Bronchial epithelial cell (primary cell): ENCODE measurements at regions not wholly inside any gene's neighbourhood (a gene's known extent, or its start where the extent isn't known, plus 50 kb on each side); places are given as distances from the start of the nearest gene placed in this dataset.
"Not testable (repeated sequence)": the region's sequence is repeated elsewhere in the genome, so short reads cannot be mapped to it uniquely, and the experiment has no call there.

ENCODE experiments used
- DNase-seq: peaks from one replicate; pipeline ENCODE4 v3.0.0-alpha.2; 2010; ENCODE audit warnings: low read depth
- FAIRE-seq: peaks from 2 replicates; lab custom pipeline; 2011; peaks lifted over from hg19 to GRCh38; lab: Jason Lieb, UNC
- H3K27me3 ChIP-seq: 2 replicates; pipeline ENCODE4 v1.5.1; 2011; ENCODE audit warnings: low read length; ENCODE audit not compliant: control insufficient read depth, insufficient read depth
- H3K36me3 ChIP-seq: 2 replicates; pipeline ENCODE4 v1.5.1; 2011; ENCODE audit warnings: low read length; ENCODE audit not compliant: control insufficient read depth, insufficient read depth
- H3K4me3 ChIP-seq: 2 replicates; pipeline ENCODE4 v1.5.1; 2011; ENCODE audit warnings: mild to moderate bottlenecking, low read depth, low read length, control low read depth
- TF ChIP-seq, protein P1 (sequence below): IDR thresholded peaks from 2 replicates; pipeline ENCODE4 v1.5.1; 2011; ENCODE audit warnings: mild to moderate bottlenecking, moderate library complexity, low read length, control low read depth, inconsistent platforms; ENCODE audit not compliant: insufficient read depth, severe bottlenecking

DNA sequence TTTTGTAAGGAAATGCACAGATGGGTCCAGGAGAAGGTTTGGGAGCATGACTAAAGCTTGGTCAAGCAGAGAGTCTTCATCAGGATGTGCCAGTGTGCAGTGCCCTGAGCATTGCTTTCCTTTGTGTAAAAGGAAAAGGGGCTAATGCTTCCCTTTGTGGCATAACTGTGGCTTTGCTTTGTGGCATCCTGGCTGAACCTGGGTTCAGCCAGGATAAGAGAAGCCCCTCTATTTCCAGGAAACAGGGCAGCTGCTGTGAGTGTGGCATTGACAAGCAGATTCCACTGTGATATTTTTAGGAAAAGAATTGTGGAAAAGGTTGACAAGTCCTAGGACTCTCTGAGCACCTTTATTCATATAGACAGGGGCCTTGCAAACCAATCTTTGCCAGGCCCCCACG, 193.4 kb upstream of the CXCL12 start:
- H3K4me3 ChIP-seq: no peak overlapping the region
- no peaks in the 10 kb centered on the region for H3K36me3 ChIP-seq
- TF ChIP-seq, protein P1, sequence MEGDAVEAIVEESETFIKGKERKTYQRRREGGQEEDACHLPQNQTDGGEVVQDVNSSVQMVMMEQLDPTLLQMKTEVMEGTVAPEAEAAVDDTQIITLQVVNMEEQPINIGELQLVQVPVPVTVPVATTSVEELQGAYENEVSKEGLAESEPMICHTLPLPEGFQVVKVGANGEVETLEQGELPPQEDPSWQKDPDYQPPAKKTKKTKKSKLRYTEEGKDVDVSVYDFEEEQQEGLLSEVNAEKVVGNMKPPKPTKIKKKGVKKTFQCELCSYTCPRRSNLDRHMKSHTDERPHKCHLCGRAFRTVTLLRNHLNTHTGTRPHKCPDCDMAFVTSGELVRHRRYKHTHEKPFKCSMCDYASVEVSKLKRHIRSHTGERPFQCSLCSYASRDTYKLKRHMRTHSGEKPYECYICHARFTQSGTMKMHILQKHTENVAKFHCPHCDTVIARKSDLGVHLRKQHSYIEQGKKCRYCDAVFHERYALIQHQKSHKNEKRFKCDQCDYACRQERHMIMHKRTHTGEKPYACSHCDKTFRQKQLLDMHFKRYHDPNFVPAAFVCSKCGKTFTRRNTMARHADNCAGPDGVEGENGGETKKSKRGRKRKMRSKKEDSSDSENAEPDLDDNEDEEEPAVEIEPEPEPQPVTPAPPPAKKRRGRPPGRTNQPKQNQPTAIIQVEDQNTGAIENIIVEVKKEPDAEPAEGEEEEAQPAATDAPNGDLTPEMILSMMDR: no peak
- FAIRE-seq (no peak), DNase-seq (no peak)
- no peaks in the 10 kb centered on the region for H3K27me3 ChIP-seq

DNA sequence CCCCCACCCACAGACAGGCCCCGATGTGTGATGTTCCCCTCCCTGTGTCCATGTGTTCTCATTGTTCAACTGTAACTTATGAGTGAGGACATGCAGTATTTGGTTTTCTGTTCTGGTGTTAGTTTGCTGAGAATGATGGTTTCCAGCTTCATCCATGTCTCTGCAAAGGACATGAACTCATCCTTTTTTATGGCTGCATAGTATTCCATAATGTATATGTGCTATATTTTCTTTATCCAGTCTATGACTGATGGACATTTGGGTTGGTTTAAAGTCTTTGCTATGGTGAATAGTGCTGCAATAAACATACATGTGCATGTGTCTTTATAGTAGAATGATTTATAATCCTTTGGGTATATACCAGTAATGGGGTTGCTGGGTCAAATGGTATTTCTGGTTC, 194.1 kb upstream of the CXCL12 start:
- H3K27me3 ChIP-seq, DNase-seq, FAIRE-seq, H3K4me3 ChIP-seq, H3K36me3 ChIP-seq: not testable (repeated sequence)

DNA sequence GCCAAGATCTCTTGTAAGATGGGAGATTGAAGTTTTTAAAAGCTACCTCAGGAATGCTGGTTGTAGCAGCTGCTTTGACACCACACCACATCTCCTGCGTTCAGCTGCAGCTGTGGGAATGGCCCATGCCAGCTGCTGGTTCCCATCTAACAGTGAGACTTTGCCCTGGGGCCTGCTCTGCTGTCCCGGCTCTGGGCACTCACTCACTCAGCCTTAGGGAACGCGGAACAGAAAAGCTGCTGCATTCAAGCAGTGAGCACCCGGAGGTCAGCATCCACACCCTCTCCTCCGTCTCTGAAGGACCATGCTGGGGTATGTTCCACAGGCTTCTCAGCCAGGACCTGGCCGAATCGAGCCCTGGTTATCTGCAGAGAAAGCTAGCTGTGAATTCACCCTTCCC, 197.1 kb upstream of the CXCL12 start:
- TF ChIP-seq, protein P1: no peak
- H3K27me3 ChIP-seq: no peaks in the 10 kb centered on the region
- FAIRE-seq (no peak), DNase-seq (no peak)
- no peaks in the 10 kb centered on the region for H3K36me3 ChIP-seq
- no peak overlapping the region for H3K4me3 ChIP-seq

DNA sequence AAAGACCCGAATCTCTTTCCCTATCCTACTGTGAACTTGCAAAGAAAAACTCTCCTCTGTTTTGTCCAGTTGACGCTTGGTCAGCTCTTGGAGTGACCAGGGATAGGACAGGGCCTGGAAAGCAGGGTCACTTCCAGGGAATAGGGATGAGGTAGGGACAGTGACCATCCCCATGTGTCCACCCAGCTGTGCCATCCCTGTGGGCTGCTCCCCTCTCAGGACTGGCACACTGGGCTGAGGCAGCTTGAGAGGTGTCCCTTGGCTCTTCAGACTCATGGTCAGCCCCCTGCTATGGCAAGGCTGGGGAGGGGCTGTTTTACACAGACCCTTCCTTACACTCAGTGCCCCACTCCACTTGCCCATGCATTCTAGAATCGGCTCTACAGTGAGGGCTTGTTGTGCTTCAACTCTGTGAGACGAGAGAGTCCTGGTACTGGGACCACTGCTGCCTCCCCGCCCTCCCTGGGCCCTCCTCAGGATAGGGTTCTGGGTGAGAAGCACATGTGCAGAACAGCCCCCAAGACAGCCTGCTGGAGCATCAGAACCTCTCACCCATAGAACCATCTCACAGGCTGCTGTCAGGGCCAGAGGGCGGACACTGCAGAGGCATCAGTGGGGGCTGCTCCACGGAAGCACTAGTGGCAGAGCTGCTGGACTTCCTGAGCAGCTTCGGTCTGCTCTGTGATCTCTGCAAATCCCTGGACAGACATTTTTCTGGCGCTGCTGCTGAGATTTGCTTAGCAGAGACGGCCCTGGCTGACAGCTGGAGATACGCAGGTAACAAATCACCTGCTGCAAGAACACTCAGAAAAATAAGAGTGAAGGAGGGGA, 202.8 kb upstream of the CXCL12 start:
- Histone ChIP-seq H3K36me3 (no peaks in the 10 kb centered on the region), H3K27me3 (no peaks in the 10 kb centered on the region), H3K4me3 (no peak overlapping the region)
- DNase-seq (no peak), FAIRE-seq (no peak)
- TF ChIP-seq, protein P1: no peak

DNA sequence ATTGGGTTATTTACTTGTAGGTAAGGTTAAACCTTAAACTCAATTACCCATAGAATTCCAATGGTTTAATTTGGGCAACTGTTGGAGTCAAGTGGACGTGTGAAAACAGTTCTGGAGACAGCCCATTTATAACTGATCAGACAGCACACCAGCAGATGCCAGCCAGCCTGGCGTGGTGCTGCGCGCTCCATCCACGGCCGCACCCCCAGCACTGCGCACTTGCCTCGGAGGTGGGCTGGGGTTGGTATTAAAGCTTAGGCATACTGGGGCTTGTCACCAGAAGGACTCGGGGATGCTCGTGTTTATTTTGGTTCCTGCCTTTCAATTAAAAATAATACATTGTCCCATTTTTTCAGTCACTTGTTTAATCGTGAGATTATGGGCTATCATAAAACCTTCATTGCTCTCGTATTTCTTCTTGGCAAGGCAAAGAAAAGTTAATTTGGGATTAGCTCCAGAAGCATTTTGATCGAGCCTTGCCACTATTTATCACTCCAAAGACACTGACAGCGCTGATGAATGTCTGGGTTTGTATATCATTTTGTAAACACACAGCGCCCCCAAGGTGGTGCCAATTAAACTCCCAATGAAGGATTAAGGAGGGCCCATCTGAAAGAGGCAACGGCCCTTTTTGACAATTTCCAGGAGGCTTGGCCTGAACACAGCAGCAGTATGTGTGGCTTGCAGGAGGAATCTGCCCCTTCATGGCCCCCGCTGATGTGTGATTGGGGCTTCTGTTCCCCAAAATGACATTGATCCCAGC, 204.5 kb upstream of the CXCL12 start:
- TF ChIP-seq, protein P1: no peak
- DNase-seq: no peak
- Histone ChIP-seq H3K4me3 (no peak overlapping the region), H3K27me3 (no peaks in the 10 kb centered on the region), H3K36me3 (no peaks in the 10 kb centered on the region)
- FAIRE-seq: no peak

DNA sequence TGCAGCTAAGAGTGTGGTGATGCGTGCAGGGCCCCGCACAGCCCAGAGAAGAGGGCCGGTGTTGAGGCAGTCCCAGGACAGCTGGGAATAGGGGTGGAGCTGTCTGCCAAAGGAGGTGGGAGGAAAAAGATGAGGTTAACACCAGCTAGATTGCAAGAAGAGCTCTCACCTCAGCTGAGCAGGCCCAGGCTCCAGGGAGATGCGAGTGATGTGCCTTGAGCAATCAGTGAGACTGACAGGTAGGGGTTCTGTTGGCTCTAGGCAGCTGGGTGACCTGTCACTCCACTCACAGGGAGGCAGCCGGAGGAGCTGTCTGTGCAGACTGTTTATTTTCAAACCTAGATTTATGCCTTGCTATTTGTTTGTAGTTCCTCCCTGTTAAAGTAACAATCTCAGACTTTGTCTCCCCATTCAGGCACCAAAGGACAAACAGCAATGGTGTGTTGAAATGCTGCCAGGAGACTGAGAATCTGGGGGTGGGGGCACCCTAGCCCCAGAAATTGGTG, 205.1 kb upstream of the CXCL12 start:
- H3K36me3 ChIP-seq: no peaks in the 10 kb centered on the region
- no peaks in the 10 kb centered on the region for H3K27me3 ChIP-seq
- TF ChIP-seq, protein P1: no peak
- DNase-seq: no peak
- no peak for FAIRE-seq
- H3K4me3 ChIP-seq: no peak overlapping the region
